ENCODE measurements at regions not wholly inside any gene's neighbourhood (a gene's known extent, or its start where the extent isn't known, plus 50 kb on each side); places are given as distances from the start of the nearest gene placed in this dataset.
"Not testable (repeated sequence)": the region's sequence is repeated elsewhere in the genome, so short reads cannot be mapped to it uniquely, and the experiment has no call there.

DNA sequence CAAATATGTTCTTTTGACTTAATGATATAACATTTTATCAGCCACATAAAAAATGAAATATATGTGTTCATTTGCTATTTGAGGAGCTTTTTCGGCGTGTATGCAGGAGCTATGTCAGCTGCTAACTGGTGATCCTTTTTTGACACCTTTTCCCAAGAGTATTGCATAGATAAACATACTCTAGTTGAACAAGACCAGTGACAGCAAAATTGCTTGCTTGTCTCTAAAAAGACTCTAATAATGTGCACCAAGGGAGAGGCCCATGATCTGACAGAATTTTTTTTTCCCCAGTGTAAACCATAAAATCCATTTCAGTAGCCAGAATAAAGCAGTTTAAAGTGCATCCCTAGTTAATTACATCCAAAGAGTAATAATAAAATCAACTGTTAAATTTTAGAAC is 103.6 kb upstream of the BARHL2 start:
- Histone ChIP-seq H3K27me3 (no peaks in the 10 kb centered on the region), H3K36me3 (no peaks in the 10 kb centered on the region), H3K4me3 (no peak overlapping the region), H3K27ac (no peak overlapping the region), H3K9me3 (no peaks in the 10 kb centered on the region), H3K4me1 (no peaks in the 10 kb centered on the region)
- 75 to 85% methylated on average over 2 of the region's 2 CpGs for WGBS, 2 donors (ENCODE audit: low coverage in 1 of 2)
- TF ChIP-seq, protein P1, sequence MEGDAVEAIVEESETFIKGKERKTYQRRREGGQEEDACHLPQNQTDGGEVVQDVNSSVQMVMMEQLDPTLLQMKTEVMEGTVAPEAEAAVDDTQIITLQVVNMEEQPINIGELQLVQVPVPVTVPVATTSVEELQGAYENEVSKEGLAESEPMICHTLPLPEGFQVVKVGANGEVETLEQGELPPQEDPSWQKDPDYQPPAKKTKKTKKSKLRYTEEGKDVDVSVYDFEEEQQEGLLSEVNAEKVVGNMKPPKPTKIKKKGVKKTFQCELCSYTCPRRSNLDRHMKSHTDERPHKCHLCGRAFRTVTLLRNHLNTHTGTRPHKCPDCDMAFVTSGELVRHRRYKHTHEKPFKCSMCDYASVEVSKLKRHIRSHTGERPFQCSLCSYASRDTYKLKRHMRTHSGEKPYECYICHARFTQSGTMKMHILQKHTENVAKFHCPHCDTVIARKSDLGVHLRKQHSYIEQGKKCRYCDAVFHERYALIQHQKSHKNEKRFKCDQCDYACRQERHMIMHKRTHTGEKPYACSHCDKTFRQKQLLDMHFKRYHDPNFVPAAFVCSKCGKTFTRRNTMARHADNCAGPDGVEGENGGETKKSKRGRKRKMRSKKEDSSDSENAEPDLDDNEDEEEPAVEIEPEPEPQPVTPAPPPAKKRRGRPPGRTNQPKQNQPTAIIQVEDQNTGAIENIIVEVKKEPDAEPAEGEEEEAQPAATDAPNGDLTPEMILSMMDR (IDR thresholded peaks at IDR 0.05): no peak
- TF ChIP-seq EP300 (IDR thresholded peaks at IDR 0.05; ENCODE audit: low read depth) (no peak), POLR2A (IDR thresholded peaks at IDR 0.05) (no peak), POLR2AphosphoS5 (IDR thresholded peaks at IDR 0.05) (no peak)
- DNase-seq: no peak
- in situ Hi-C loops (cut with MboI; ENCODE audit: low pct_ligation_motif_present in 1 of 4, low pct_unique_long_range_greater_than_20kb in 1 of 4, low sequenced_read_pairs in 3 of 4): no loop called here
- intact Hi-C loops (cut with DNase I; ENCODE audit: low total_unique reads): no loop called here

DNA sequence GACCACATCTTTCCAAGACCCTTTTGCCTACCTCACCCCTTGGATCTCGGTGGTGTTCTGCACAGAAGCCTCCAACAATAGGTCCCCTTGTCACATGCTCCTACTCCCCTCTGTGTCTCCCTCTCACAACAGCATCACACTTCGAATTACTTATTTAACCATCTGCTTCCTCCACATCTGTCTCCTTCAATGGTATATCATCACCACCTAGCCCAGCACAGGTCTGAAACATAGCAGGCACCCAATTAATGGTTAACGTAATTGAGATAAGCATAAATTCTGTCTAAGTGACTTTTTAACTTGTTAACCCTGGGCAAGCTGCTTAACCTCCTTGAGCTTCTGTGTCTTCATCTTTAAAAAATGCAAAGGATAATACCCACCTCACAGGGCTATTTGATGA is 100.3 kb upstream of the BARHL2 start:
- Histone ChIP-seq H3K27me3 (no peaks in the 10 kb centered on the region), H3K4me1 (no peaks in the 10 kb centered on the region), H3K36me3 (no peaks in the 10 kb centered on the region), H3K27ac (no peak overlapping the region), H3K4me3 (no peak overlapping the region), H3K9me3 (no peaks in the 10 kb centered on the region)
- DNase-seq: no peak
- TF ChIP-seq, protein P1 (IDR thresholded peaks at IDR 0.05): no peak
- TF ChIP-seq POLR2AphosphoS5 (IDR thresholded peaks at IDR 0.05) (no peak), EP300 (IDR thresholded peaks at IDR 0.05; ENCODE audit: low read depth) (no peak), POLR2A (IDR thresholded peaks at IDR 0.05) (no peak)
- intact Hi-C loops (cut with DNase I; ENCODE audit: low total_unique reads) (no loop called here), in situ Hi-C loops (cut with MboI; ENCODE audit: low pct_ligation_motif_present in 1 of 4, low pct_unique_long_range_greater_than_20kb in 1 of 4, low sequenced_read_pairs in 3 of 4) (no loop called here)
- 40 to 71% methylated on average over 1 to 3 of the region's 3 CpGs for WGBS, 2 donors (ENCODE audit: low coverage in 1 of 2)

DNA sequence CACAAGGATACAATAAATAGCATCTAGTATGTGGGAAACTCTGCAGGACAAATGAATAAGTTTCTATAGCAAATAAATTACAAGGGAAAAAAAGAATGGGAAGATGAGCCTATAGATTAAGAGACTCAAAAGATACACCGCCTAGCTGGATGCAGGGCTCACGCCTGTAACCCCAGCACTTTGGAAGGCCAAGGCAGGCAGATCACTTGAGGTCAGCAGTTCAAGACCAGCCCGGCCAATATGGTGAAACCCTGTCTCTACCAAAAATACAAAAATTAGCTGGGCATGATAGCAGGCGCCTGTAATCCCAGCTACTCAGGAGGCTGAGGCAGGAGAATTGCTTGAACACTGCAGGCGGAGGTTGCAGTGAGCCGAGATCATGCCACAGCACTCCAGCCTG is 95.1 kb upstream of the BARHL2 start:
- DNase-seq; in situ Hi-C loops (cut with MboI; ENCODE audit: low pct_ligation_motif_present in 1 of 4, low pct_unique_long_range_greater_than_20kb in 1 of 4, low sequenced_read_pairs in 3 of 4); H3K27me3 ChIP-seq; H3K9me3 ChIP-seq; H3K27ac ChIP-seq; H3K4me1 ChIP-seq; intact Hi-C loops (cut with DNase I; ENCODE audit: low total_unique reads); H3K4me3 ChIP-seq; H3K36me3 ChIP-seq: not testable (repeated sequence)
- 74 to 92% methylated on average over 6 of the region's 6 CpGs for WGBS, 2 donors (ENCODE audit: low coverage in 1 of 2)

DNA sequence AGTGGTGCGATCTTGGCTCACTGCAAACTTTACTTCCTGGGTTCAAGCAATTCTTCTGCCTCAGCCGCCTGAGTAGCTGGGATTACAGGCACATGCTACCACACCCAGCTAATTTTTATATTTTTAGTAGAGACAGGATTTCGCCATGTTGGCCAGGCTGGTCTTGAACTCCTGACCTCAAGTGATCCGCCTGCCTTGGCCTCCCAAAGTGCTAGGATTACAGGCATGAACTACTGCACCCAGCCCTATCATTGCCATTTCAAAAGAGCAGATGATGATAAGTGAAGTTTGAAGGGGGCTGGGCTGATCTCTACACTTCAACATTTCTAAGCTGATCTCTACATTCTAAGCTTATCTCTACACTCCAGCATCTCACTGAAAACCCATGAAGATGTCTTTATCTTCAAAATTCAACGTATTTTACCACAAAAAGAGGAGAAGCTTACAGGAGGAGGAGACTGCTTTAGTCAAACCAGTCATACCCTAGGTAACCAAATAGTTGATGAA is 94.4 kb upstream of the BARHL2 start:
- H3K9me3 ChIP-seq; H3K27me3 ChIP-seq; H3K4me3 ChIP-seq; DNase-seq; H3K27ac ChIP-seq; H3K36me3 ChIP-seq; intact Hi-C loops (cut with DNase I; ENCODE audit: low total_unique reads); in situ Hi-C loops (cut with MboI; ENCODE audit: low pct_ligation_motif_present in 1 of 4, low pct_unique_long_range_greater_than_20kb in 1 of 4, low sequenced_read_pairs in 3 of 4); H3K4me1 ChIP-seq: not testable (repeated sequence)
- WGBS, 2 donors (ENCODE audit: low coverage in 1 of 2): 58 to 83% methylated on average over 1 to 5 of the region's 5 CpGs

DNA sequence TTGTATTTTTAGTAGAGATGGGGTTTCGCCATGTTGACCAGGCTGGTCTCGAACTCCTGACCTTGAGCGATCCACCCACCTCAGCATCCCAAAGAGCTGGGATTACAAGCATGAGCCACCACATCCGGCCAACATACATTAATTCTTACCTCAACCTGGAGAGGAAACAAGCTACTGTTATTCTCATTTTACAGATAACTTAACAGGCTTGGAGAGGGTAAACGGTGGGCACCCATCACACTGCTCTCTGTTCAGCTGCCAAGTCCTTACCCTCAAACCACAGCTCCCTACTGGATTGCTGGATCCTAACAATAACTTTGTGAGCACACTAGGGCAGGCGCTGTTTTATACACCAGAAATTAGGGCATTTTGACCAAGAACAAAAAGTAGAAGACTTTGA is 93.6 kb upstream of the BARHL2 start:
- no peaks in the 10 kb centered on the region for H3K27me3 ChIP-seq
- H3K4me3 ChIP-seq: no peak overlapping the region
- intact Hi-C loops (cut with DNase I; ENCODE audit: low total_unique reads): no loop called here
- in situ Hi-C loops (cut with MboI; ENCODE audit: low pct_ligation_motif_present in 1 of 4, low pct_unique_long_range_greater_than_20kb in 1 of 4, low sequenced_read_pairs in 3 of 4): no loop called here
- no peak overlapping the region for H3K27ac ChIP-seq
- H3K36me3 ChIP-seq: no peaks in the 10 kb centered on the region
- 92 to 94% methylated on average over 3 to 6 of the region's 6 CpGs for WGBS, 2 donors (ENCODE audit: low coverage in 1 of 2)
- no peaks in the 10 kb centered on the region for H3K4me1 ChIP-seq
- no peak for TF ChIP-seq POLR2A (IDR thresholded peaks at IDR 0.05)
- DNase-seq: no peak
- H3K9me3 ChIP-seq: no peaks in the 10 kb centered on the region

DNA sequence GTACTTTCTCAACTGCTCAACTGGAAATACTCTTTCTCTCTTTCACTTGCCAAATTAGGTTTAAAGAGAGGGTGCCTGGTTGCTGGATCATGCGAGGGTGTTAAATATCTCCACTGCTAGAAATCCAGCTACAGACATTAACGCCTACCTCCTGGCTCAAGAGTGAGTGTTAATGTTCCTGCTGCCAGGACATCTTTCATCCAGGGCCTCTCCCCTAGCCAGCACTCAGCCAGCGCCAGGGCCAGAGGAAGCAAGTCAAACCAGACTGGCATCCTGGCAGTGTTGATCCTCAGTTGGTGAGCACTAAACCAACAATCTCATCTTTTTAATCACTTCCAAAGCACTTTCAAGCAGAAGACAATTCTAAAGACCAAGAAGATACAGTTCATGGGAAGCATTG is 92.9 kb upstream of the BARHL2 start:
- no peaks in the 10 kb centered on the region for H3K4me1 ChIP-seq
- no peak for DNase-seq
- H3K9me3 ChIP-seq: no peaks in the 10 kb centered on the region
- no peak overlapping the region for H3K27ac ChIP-seq
- in situ Hi-C loops (cut with MboI; ENCODE audit: low pct_ligation_motif_present in 1 of 4, low pct_unique_long_range_greater_than_20kb in 1 of 4, low sequenced_read_pairs in 3 of 4): no loop called here
- H3K36me3 ChIP-seq: no peaks in the 10 kb centered on the region
- WGBS, 2 donors (ENCODE audit: low coverage in 1 of 2): 78 to 83% methylated on average over 2 to 3 of the region's 3 CpGs
- no peaks in the 10 kb centered on the region for H3K27me3 ChIP-seq
- intact Hi-C loops (cut with DNase I; ENCODE audit: low total_unique reads): no loop called here
- no peak for TF ChIP-seq EP300 (IDR thresholded peaks at IDR 0.05; ENCODE audit: low read depth)
- TF ChIP-seq, protein P1 (IDR thresholded peaks at IDR 0.05): no peak
- TF ChIP-seq POLR2A (IDR thresholded peaks at IDR 0.05): no peak
- TF ChIP-seq POLR2AphosphoS5 (IDR thresholded peaks at IDR 0.05): no peak
- no peak overlapping the region for H3K4me3 ChIP-seq
